GM19438 (cell line): ENCODE measurements at regions not wholly inside any gene's neighbourhood (a gene's known extent, or its start where the extent isn't known, plus 50 kb on each side); places are given as distances from the start of the nearest gene placed in this dataset.
"Not testable (repeated sequence)": the region's sequence is repeated elsewhere in the genome, so short reads cannot be mapped to it uniquely, and the experiment has no call there.

ENCODE experiments used
- ATAC-seq: cut with Tn5 transposase; IDR thresholded peaks from one replicate; pipeline ENCODE4 v1.9.1; 2021; ENCODE audit warnings: low read depth; ENCODE audit not compliant: unreplicated experiment

GRCh38 chr2:220775856-220776488 lies 796.1 kb downstream of the EPHA4 start:
- ATAC-seq: no peak

DNA sequence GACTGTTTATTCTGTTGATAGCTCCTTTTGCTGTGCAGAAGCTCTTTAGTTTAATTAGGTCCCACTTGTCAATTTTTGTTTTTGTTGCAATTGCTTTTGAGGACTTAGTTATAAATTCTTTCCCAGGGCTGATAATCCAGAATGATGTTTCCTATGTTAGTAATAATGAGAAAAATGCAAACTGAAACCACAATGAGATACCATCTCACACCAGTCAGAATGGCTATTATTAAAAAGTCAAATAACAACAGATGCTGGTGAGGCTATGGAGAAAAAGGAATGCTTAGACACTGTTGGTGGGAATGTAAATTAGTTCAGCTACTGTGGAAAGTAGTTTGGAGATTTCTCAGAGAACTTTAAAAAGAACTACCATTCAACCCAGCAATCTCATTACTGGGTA lies 793.0 kb downstream of the EPHA4 start:
- ATAC-seq: not testable (repeated sequence)

DNA sequence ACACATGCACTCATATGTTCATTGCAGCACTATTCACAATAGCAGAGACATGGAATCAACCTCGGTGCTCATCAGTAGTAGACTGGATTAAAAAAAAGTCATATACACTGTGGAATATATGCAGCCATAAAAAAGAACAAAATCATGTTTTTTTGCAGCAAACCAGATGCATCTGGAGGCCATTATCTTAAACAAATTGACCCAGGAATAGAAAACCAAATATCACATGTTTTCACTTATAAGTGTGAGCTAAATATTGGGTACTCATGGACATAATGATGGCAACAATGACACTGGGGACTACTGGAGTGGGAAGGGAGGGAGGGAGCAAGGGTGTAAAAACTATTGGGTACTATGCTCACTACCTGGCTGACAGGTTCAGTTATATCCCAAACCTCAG lies 792.6 kb downstream of the EPHA4 start:
- ATAC-seq: no peak

DNA sequence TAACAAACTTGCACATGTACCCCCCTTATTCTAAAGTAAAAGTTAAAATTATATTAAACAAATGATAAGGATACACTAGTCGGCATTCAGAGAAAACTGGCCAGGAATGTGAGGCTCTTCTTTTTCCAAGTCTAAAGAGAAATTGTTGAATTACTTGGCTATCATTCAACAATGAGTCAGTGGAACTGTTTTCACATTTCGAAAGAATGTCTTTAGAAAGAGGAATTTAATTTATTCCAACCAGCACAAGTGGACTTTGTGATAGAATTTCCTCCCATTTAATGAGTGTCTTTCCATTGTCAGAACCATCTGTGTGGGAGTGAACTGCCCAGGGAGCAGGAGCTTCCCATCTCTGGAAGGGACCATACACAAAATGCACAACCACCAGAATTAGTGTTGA lies 792.2 kb downstream of the EPHA4 start:
- ATAC-seq: no peak

DNA sequence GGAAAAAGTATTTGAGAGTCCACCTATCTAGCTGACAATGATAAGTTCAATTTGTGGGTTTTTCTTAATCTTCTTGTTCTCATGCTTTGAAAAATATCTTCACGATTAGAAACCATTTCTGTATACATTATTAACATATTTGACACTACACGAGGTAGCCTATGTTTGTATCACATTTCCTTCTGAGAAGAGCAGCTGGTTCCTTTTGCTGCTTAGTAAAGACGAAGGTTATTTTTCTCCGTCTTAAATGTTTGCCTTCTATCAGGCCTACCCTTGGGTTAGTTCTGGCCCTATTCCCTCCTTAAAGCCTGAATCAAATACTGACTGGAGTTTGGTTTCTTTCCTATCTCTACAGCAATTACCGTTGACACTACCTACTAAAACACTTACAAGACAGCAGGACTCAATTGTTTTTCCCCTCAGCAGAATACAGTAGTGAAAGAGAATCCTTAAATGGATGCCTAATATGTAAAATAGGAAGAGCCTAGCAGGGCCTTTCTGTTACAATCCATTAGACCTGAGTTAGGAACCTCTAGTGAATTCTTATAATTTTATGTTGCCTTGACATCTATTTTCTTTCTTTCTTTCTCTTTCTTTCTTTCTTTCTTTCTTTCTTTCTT lies 790.4 kb downstream of the EPHA4 start:
- ATAC-seq: no peak

DNA sequence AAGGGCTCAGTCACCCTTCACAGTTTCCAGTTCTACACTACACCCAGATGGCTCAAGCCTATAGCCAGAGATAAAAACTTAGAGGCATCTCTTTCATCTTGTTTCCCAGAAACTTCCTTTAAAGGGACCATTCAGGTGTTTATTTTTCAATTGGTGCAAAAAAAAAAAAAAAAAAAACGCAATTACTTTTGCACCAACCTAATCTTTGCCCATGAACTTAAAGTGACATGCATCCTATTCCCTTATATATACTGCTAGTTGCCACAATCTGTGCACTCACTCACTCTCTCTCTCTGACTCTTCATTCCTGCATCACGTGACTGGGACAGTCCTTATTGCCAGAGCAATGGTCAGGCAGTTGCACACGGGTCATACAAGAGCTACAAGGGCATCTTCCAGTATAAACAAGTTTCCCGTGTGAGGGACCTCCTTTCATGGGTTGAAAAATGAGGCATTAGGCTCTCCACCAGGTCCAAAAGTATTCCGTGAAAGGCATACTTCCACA lies 789.4 kb downstream of the EPHA4 start:
- no peak for ATAC-seq

DNA sequence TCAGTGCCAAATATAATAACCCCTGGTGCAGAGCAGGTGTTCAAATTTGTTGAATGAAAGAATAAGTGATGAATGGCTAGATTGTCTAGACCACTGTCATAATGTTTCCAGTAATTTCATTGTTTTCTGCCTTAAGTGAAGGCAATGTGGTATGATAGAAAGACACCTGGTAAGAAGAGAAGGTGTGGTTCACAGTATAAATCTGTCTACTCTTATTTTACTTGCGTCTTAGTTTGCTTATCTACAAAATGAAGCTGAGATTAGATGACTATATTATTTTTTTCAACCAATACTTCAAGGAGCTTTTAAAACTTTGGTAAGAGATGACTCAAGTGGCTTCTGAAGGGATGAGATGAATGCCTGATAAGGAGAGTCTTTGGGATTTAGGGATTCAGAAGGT lies 788.4 kb downstream of the EPHA4 start:
- no peak for ATAC-seq

DNA sequence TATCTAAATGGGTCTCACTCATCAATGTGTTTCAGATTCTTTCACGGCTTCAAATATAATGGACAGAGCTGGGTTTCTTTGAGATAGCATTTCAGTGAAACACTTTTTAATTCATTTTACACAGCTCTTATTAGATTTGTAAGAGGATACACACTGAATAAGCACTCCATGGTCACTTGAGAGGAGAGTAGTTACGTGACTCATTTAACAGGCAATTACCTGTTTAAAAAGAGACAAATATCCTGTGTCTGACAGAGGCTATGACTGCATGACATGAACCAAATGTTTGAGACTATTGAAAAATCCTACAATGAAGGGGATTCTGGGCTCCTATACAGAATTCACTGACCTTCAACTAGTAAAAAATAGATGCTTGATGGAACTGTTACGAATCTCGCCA lies 786.9 kb downstream of the EPHA4 start:
- no peak for ATAC-seq

DNA sequence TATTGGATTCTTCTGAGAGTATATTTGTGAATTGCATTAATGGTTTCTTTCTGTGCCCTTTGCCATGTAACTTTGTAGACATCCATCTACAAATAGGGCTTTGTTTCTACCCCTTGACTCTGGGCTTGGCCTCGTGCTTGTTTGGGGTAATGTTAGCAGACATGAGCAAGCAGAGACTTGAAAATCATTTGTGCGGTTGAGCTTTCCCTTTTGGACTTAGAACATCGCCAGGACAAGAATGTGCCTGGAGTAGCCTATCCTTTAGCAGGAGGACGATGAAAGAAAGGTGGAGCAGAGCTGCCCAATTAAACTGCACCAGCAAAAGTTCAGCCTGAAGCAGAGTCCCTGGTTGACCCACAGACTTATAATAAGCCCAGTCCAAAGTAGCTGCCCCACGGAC lies 785.9 kb downstream of the EPHA4 start:
- no peak for ATAC-seq

- no peak for ATAC-seq
These were observed 784.9 kb downstream of the EPHA4 start for GRCh38 chr2:220787251-220787650.

DNA sequence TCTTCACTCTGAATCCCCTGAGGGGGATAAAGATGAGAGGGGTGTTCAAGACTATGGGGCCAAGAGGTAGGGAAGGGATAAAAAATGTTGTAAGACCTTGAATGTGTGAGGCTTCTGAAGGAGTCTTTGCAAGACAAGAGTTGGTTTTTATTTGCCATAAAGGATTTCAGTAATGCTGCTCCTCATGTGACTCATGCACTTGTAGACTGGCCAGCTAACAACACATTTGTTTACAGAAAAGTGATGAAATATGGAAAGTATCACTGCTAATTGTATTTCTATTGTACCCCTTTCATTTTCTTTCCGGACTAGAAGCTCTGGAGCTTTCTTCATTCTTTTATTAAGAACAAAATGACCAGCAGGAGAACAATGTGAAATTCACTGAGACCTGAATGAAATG lies 782.1 kb downstream of the EPHA4 start:
- no peak for ATAC-seq

DNA sequence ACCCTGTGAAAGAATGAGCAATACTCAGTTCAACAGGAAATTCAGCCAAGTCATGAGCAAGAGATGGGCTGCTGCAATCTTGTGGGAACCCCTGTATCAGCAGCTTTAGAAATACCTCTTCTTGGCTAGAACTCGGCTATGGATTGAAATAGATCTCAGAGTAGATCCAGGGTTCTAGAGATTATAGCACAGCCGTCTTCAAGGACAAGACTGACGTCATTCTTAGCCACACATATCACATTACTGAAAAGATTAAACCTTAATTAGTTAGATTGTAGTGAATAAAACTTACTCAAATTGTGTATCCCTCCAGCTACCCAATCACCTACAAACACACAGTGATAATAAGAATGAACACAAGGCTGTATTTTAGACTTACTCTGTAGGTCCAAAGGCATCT lies 776.4 kb downstream of the EPHA4 start:
- no peak for ATAC-seq

DNA sequence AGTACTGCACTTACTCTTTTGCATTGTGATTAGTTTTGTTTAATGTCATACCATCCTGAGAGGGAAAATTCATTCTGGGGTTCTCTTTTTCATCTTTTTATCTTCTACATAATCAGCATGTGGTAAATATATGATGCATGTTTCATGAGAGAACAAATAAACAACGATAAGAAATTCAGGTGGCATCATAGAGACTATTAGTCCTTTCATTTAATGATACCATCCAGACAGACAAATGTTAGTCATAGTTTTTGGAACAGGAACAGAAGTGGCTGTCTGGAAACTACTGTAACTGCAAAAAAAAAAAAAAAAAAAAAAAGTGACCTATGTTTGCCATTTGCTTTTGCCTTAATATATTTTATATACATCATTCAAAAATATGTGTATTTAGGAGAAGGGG lies 761.0 kb downstream of the EPHA4 start:
- no peak for ATAC-seq

DNA sequence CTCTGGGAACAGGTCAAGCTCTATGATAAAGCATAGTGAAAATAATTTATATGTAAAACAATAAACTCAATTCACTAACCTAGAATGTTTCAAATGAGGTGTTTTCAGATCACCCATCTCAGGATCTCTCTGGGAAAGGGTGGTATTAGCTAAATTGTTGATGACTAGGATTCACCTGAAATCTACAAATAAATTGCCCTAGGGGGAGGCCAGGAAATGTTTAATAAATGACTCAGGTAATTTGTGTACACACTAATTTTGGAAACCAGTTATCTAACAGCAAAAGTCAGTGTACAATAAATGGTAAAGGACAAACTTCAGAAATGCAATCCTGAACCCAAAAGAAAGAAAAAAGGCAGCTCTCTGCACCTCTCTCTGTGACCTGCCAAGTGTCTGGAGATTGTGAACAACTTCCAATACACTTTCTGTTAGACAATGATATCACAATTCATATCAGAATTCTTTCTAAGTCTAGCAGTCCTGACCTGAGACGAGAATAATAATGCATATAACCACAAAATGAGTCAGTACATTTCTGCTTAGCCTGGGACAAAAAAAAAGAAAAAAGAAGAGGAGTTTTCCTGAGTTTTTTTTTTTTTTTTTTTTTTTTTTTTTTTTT lies 760.0 kb downstream of the EPHA4 start:
- ATAC-seq: no peak

GRCh38 chr2:220814441-220814840 lies 757.7 kb downstream of the EPHA4 start:
- ATAC-seq: no peak

- ATAC-seq: no peak
These were observed 756.4 kb downstream of the EPHA4 start for GRCh38 chr2:220815698-220816097.

GRCh38 chr2:220821683-220822082 lies 750.4 kb downstream of the EPHA4 start:
- ATAC-seq: no peak

GRCh38 chr2:220823590-220823989 lies 748.5 kb downstream of the EPHA4 start:
- not testable (repeated sequence) for ATAC-seq

DNA sequence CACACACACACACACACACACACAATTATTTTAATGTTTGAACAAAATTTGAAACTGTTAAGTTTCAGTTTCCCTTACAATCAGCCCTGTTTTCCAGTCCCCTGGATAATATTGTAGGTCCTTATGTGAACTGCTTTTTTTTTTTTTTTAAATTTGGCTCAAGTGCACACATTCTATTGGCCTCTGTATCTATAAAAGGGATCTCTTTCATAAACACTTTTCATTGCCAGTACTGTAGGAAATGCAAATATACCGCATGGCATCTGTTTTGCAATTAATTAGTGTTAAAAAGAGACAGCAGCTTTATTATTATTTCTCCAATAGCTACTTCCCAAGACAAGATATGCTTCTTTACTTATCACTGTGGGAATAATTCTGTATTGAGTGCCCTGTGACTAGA lies 738.7 kb downstream of the EPHA4 start:
- ATAC-seq: no peak

- ATAC-seq: no peak
These were observed 736.5 kb downstream of the EPHA4 start for GRCh38 chr2:220835583-220835982.

- ATAC-seq: no peak
These were observed 734.9 kb downstream of the EPHA4 start for GRCh38 chr2:220837226-220837625.
